Hepatocyte (in vitro differentiated cells): ENCODE measurements at regions not wholly inside any gene's neighbourhood (a gene's known extent, or its start where the extent isn't known, plus 50 kb on each side); places are given as distances from the start of the nearest gene placed in this dataset.

ENCODE experiments used
- CTCF ChIP-seq: fragments of 200-600 bp; sonication (generic); IDR thresholded peaks from 2 replicates; pipeline ENCODE4 v1.5.1; 2016; ENCODE audit warnings: antibody characterized with exemption, mild to moderate bottlenecking; ENCODE audit not compliant: poor library complexity
- EZH2 ChIP-seq: fragments of 200-600 bp; sonication (generic); IDR thresholded peaks from 2 replicates; pipeline ENCODE4 v1.6.1; 2016; ENCODE audit warnings: antibody characterized with exemption, mild to moderate bottlenecking, borderline replicate concordance
- EZH2phosphoT487 ChIP-seq: fragments of 200-600 bp; sonication (generic); IDR thresholded peaks from one replicate; pipeline ENCODE4 v1.6.1; 2018; ENCODE audit warnings: antibody characterized with exemption, mild to moderate bottlenecking, low read depth, moderate library complexity; ENCODE audit not compliant: unreplicated experiment, severe bottlenecking

GRCh38 chr14:59013672-59014298 lies 174.7 kb upstream of the DAAM1 start:
- no peak for TF ChIP-seq CTCF
- TF ChIP-seq EZH2: no peak
- TF ChIP-seq EZH2phosphoT487: no peak
